ENCODE measurements at regions not wholly inside any gene's neighbourhood (a gene's known extent, or its start where the extent isn't known, plus 50 kb on each side); places are given as distances from the start of the nearest gene placed in this dataset.
"Not testable (repeated sequence)": the region's sequence is repeated elsewhere in the genome, so short reads cannot be mapped to it uniquely, and the experiment has no call there.

DNA sequence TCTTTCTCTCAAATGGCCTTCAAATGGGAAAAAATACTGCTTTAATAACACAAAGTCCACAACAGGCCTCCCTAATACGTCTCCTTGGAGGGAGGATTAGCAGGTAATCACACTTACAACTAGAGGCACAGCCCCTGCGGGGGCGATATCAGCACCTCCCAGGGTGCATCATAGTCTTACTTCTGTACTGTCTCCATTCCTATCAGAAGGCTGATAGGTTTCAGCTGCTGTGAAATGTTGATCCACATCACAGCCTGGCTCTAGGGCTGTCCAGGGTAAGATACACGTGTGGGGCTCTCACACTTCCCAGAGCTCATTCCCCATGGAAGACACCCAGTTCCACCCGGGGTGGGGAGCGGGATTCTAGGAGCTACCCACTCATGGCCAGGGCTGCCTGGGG lies 139.1 kb upstream of the SFSWAP start:
- Histone ChIP-seq H3K9ac (ENCODE audit: low read depth, low read length) (no peak overlapping the region), H3K27ac (ENCODE audit: low read depth, low read length) (no peak overlapping the region), H3K9me3 (ENCODE audit: control insufficient read depth, insufficient read depth, low read length) (no peaks in the 10 kb centered on the region), H3K27me3 (ENCODE audit: control insufficient read depth, insufficient read depth, low read length) (no peaks in the 10 kb centered on the region; the same call in 1 of the 2 replicates), H3K36me3 (ENCODE audit: control insufficient read depth, insufficient read depth, low read length) (no peaks in the 10 kb centered on the region), H3K4me3 (ENCODE audit: low read depth, low read length) (no peak overlapping the region), H3K4me1 (ENCODE audit: control insufficient read depth, insufficient read depth, low read length) (peaks cover 8% of the 10 kb centered on the region; the same call in 1 of the 2 replicates)

GRCh38 chr12:131572626-131573025 lies 138.3 kb upstream of the SFSWAP start:
- H3K9me3 ChIP-seq (ENCODE audit: control insufficient read depth, insufficient read depth, low read length): no peaks in the 10 kb centered on the region
- no peaks in the 10 kb centered on the region; the same call in 1 of the 2 replicates for H3K27me3 ChIP-seq (ENCODE audit: control insufficient read depth, insufficient read depth, low read length)
- no peaks in the 10 kb centered on the region for H3K36me3 ChIP-seq (ENCODE audit: control insufficient read depth, insufficient read depth, low read length)
- no peak overlapping the region for H3K4me3 ChIP-seq (ENCODE audit: low read depth, low read length)
- H3K27ac ChIP-seq (ENCODE audit: low read depth, low read length): no peak overlapping the region
- no peak overlapping the region for H3K9ac ChIP-seq (ENCODE audit: low read depth, low read length)
- peaks cover 8% of the 10 kb centered on the region; the same call in 1 of the 2 replicates for H3K4me1 ChIP-seq (ENCODE audit: control insufficient read depth, insufficient read depth, low read length)

GRCh38 chr12:131573631-131574394 lies 137.1 kb upstream of the SFSWAP start:
- Histone ChIP-seq H3K9me3 (ENCODE audit: control insufficient read depth, insufficient read depth, low read length) (no peaks in the 10 kb centered on the region), H3K27ac (ENCODE audit: low read depth, low read length) (no peak overlapping the region), H3K36me3 (ENCODE audit: control insufficient read depth, insufficient read depth, low read length) (no peaks in the 10 kb centered on the region), H3K4me1 (ENCODE audit: control insufficient read depth, insufficient read depth, low read length) (peaks cover 8% of the 10 kb centered on the region; the same call in 1 of the 2 replicates), H3K4me3 (ENCODE audit: low read depth, low read length) (no peak overlapping the region), H3K27me3 (ENCODE audit: control insufficient read depth, insufficient read depth, low read length) (no peaks in the 10 kb centered on the region; the same call in 1 of the 2 replicates), H3K9ac (ENCODE audit: low read depth, low read length) (no peak overlapping the region)

DNA sequence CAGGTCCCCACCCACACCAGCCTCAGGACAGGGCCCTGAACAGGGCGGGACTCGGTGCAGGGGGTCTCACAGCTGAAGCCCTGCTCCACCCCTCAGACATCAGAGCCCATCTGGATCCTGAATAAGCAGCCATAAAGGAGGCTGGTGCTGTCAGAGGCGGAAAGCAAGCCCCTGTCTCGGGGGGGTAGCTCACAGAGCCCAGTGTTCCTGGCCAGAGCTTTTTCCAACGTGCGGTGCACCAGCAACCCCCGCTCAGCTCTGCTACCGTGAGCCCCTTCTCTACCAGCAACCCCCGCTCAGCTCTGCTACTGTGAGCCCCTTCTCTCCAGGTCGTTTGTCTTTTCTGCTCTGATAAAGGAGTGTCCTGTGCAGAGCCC lies 136.5 kb upstream of the SFSWAP start:
- H3K4me3 ChIP-seq (ENCODE audit: low read depth, low read length): no peak overlapping the region
- H3K27me3 ChIP-seq (ENCODE audit: control insufficient read depth, insufficient read depth, low read length): no peaks in the 10 kb centered on the region; the same call in 1 of the 2 replicates
- no peak overlapping the region for H3K27ac ChIP-seq (ENCODE audit: low read depth, low read length)
- peaks cover 8% of the 10 kb centered on the region; the same call in 1 of the 2 replicates for H3K4me1 ChIP-seq (ENCODE audit: control insufficient read depth, insufficient read depth, low read length)
- H3K9ac ChIP-seq (ENCODE audit: low read depth, low read length): no peak overlapping the region
- H3K36me3 ChIP-seq (ENCODE audit: control insufficient read depth, insufficient read depth, low read length): no peaks in the 10 kb centered on the region
- no peaks in the 10 kb centered on the region for H3K9me3 ChIP-seq (ENCODE audit: control insufficient read depth, insufficient read depth, low read length)

- Histone ChIP-seq H3K27ac (ENCODE audit: low read depth, low read length) (no peak overlapping the region), H3K4me1 (ENCODE audit: control insufficient read depth, insufficient read depth, low read length) (peaks cover 8% of the 10 kb centered on the region; the same call in 1 of the 2 replicates), H3K9ac (ENCODE audit: low read depth, low read length) (no peak overlapping the region), H3K4me3 (ENCODE audit: low read depth, low read length) (no peak overlapping the region), H3K36me3 (ENCODE audit: control insufficient read depth, insufficient read depth, low read length) (no peaks in the 10 kb centered on the region), H3K9me3 (ENCODE audit: control insufficient read depth, insufficient read depth, low read length) (no peaks in the 10 kb centered on the region), H3K27me3 (ENCODE audit: control insufficient read depth, insufficient read depth, low read length) (no peaks in the 10 kb centered on the region; the same call in 1 of the 2 replicates)
Measured at GRCh38 chr12:131575371-131575770, 135.5 kb upstream of the SFSWAP start.

GRCh38 chr12:131576734-131577133 lies 134.2 kb upstream of the SFSWAP start:
- not testable (repeated sequence) for H3K27ac ChIP-seq (ENCODE audit: low read depth, low read length); H3K9ac ChIP-seq (ENCODE audit: low read depth, low read length); H3K4me1 ChIP-seq (ENCODE audit: control insufficient read depth, insufficient read depth, low read length); H3K36me3 ChIP-seq (ENCODE audit: control insufficient read depth, insufficient read depth, low read length); H3K4me3 ChIP-seq (ENCODE audit: low read depth, low read length); H3K9me3 ChIP-seq (ENCODE audit: control insufficient read depth, insufficient read depth, low read length); H3K27me3 ChIP-seq (ENCODE audit: control insufficient read depth, insufficient read depth, low read length)

- Histone ChIP-seq H3K4me3 (ENCODE audit: low read depth, low read length) (no peak overlapping the region), H3K4me1 (ENCODE audit: control insufficient read depth, insufficient read depth, low read length) (peaks cover 8% of the 10 kb centered on the region; the same call in 1 of the 2 replicates), H3K27me3 (ENCODE audit: control insufficient read depth, insufficient read depth, low read length) (no peaks in the 10 kb centered on the region; the same call in 1 of the 2 replicates), H3K9me3 (ENCODE audit: control insufficient read depth, insufficient read depth, low read length) (no peaks in the 10 kb centered on the region), H3K27ac (ENCODE audit: low read depth, low read length) (no peak overlapping the region), H3K9ac (ENCODE audit: low read depth, low read length) (no peak overlapping the region), H3K36me3 (ENCODE audit: control insufficient read depth, insufficient read depth, low read length) (no peaks in the 10 kb centered on the region)
Measured at GRCh38 chr12:131577766-131578165, 133.1 kb upstream of the SFSWAP start.

DNA sequence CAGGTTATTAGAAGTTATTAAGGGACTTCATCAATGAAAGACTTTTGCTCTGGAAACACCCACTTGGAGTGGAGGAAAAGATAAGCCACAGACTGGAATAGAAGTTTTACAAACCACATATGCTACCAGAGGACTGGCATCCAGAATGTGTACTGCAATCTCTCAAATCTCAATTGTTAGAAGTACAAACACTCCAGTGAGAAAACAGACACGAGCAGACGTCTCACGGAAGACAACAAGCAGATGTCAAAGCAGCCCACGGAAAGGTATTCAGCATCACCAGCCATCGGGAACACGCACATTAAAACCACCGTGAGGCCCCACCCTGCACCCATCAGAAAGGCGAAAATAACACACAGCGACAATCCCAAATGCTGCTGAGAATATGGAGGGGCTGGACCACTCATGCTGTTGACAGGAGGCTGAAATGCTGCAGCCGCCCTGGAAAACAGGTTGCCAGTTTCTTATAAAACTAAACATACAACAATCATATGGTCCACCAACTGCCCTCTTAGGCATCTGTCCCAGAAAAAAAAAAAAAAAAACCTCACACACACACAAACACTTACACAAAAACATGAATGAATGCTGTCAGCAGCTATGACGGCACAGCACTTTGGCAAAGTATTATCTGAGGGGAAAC lies 131.9 kb upstream of the SFSWAP start:
- no peaks in the 10 kb centered on the region for H3K36me3 ChIP-seq (ENCODE audit: control insufficient read depth, insufficient read depth, low read length)
- H3K9ac ChIP-seq (ENCODE audit: low read depth, low read length): no peak overlapping the region
- H3K4me3 ChIP-seq (ENCODE audit: low read depth, low read length): no peak overlapping the region
- H3K9me3 ChIP-seq (ENCODE audit: control insufficient read depth, insufficient read depth, low read length): no peaks in the 10 kb centered on the region
- peaks cover 8% of the 10 kb centered on the region; the same call in 1 of the 2 replicates for H3K4me1 ChIP-seq (ENCODE audit: control insufficient read depth, insufficient read depth, low read length)
- H3K27me3 ChIP-seq (ENCODE audit: control insufficient read depth, insufficient read depth, low read length): no peaks in the 10 kb centered on the region; the same call in 1 of the 2 replicates
- H3K27ac ChIP-seq (ENCODE audit: low read depth, low read length): no peak overlapping the region

DNA sequence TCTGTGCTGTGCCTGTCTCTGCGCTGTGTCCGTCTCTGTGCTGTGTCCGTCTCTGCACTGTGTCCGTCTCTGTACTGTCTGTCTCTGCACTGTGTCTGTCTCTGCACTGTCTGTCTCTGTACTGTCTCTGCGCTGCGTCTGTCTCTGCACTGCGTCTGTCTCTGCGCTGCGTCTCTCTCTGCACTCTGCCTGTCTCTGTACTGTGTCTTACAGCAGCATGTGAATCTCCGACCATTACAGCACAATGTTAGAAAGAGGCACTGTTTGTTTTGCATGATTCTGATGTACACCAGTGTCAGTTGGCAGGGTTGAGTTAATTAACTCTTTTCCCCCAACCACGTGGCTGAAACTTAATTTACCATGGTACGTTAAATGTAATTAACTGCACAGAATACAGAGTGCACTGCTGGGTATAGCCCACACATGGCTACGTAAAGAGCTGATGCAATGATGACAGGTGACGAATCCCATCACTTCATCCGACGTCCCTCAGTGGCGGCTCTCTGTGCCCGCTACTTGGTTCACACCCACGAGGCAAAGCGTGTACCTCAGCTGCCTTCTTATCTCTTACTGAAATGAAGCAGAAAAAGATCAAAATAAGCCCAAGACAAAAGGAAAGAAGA lies 127.7 kb upstream of the SFSWAP start:
- H3K9ac ChIP-seq (ENCODE audit: low read depth, low read length): no peak overlapping the region
- H3K4me3 ChIP-seq (ENCODE audit: low read depth, low read length): no peak overlapping the region
- no peaks in the 10 kb centered on the region for H3K36me3 ChIP-seq (ENCODE audit: control insufficient read depth, insufficient read depth, low read length)
- no peak overlapping the region for H3K27ac ChIP-seq (ENCODE audit: low read depth, low read length)
- no peaks in the 10 kb centered on the region for H3K4me1 ChIP-seq (ENCODE audit: control insufficient read depth, insufficient read depth, low read length)
- H3K27me3 ChIP-seq (ENCODE audit: control insufficient read depth, insufficient read depth, low read length): no peaks in the 10 kb centered on the region
- H3K9me3 ChIP-seq (ENCODE audit: control insufficient read depth, insufficient read depth, low read length): 0 out of 2 replicates have a peak, but pooled peaks cover 4% of the 10 kb centered on the region

DNA sequence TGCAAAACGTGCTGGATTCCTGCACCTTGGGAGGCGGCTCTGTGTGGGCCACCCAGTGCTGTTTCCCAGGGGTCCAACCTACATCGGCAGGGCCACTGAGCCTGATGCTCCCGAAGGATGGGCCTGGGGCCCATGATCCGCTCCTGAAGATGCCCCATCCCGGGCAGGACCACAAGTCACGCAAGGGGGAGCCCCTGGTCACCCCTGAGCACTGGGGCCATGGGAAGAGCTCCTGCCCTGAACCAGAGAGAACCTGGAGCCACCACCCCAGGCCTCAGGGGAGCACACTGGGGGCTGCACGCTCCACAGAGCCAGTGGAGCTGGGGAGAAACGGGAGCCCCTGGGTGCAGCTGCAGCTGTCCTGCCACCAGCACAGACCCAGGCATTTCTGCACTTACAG lies 124.6 kb upstream of the SFSWAP start:
- no peaks in the 10 kb centered on the region for H3K27me3 ChIP-seq (ENCODE audit: control insufficient read depth, insufficient read depth, low read length)
- no peaks in the 10 kb centered on the region for H3K36me3 ChIP-seq (ENCODE audit: control insufficient read depth, insufficient read depth, low read length)
- no peak overlapping the region for H3K4me3 ChIP-seq (ENCODE audit: low read depth, low read length)
- H3K9ac ChIP-seq (ENCODE audit: low read depth, low read length): no peak overlapping the region
- 0 out of 2 replicates have a peak, but pooled peaks cover 4% of the 10 kb centered on the region for H3K9me3 ChIP-seq (ENCODE audit: control insufficient read depth, insufficient read depth, low read length)
- H3K27ac ChIP-seq (ENCODE audit: low read depth, low read length): no peak overlapping the region
- no peaks in the 10 kb centered on the region for H3K4me1 ChIP-seq (ENCODE audit: control insufficient read depth, insufficient read depth, low read length)

DNA sequence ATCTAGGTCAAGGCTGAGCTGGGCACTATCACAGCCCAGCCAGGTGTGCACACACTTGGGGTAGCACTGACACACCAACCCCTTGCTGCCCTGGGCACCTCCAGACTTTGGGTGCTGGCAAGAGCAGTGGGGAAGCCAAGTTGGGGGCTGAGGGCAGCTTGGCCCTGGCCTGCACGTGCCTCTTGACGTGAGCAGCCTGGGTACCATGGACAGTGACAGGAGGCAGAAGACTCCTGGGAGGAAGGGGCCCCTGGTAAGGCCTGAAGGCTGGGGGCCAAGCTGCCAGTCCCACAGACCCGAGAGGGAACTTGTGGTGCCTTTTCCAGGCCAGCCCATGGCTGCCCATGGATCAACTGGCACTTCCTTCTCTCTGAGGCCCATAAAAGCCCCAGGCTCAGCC lies 124.1 kb upstream of the SFSWAP start:
- Histone ChIP-seq H3K4me1 (ENCODE audit: control insufficient read depth, insufficient read depth, low read length) (no peaks in the 10 kb centered on the region), H3K27ac (ENCODE audit: low read depth, low read length) (no peak overlapping the region), H3K9ac (ENCODE audit: low read depth, low read length) (no peak overlapping the region), H3K9me3 (ENCODE audit: control insufficient read depth, insufficient read depth, low read length) (0 out of 2 replicates have a peak, but pooled peaks cover 4% of the 10 kb centered on the region), H3K4me3 (ENCODE audit: low read depth, low read length) (no peak overlapping the region), H3K36me3 (ENCODE audit: control insufficient read depth, insufficient read depth, low read length) (no peaks in the 10 kb centered on the region), H3K27me3 (ENCODE audit: control insufficient read depth, insufficient read depth, low read length) (no peaks in the 10 kb centered on the region)

Measured in HUES48 (cell line).